NT2/D1 (cell line): ENCODE measurements at regions not wholly inside any gene's neighbourhood (a gene's known extent, or its start where the extent isn't known, plus 50 kb on each side); places are given as distances from the start of the nearest gene placed in this dataset.

Experiments used
- DNase-seq: peaks from one replicate; pipeline ENCODE4 v3.0.0-alpha.2; 2011; ENCODE audit warnings: low read depth, low spot score
- H3K27me3 ChIP-seq: 2 replicates; pipeline ENCODE4 v1.6.0; 2011; ENCODE audit warnings: mild to moderate bottlenecking; ENCODE audit not compliant: insufficient read length, insufficient read depth
- H3K36me3 ChIP-seq: 2 replicates; pipeline ENCODE4 v1.6.1; 2011; ENCODE audit warnings: mild to moderate bottlenecking, low read length, mixed read lengths; ENCODE audit not compliant: insufficient read depth, insufficient read length
- H3K4me1 ChIP-seq: 2 replicates; pipeline ENCODE4 v1.5.1; 2011; ENCODE audit not compliant: insufficient read depth, insufficient read length
- H3K4me3 ChIP-seq: 2 replicates; pipeline ENCODE4 v1.5.1; 2011; ENCODE audit warnings: low read depth; ENCODE audit not compliant: insufficient read length
- H3K9ac ChIP-seq: 2 replicates; pipeline ENCODE4 v1.6.0; 2011; ENCODE audit warnings: low read depth; ENCODE audit not compliant: insufficient read length
- H3K9me3 ChIP-seq: 2 replicates; pipeline ENCODE4 v1.5.1; 2011; ENCODE audit warnings: mild to moderate bottlenecking, low read length; ENCODE audit not compliant: insufficient read depth
- SUZ12 ChIP-seq: IDR thresholded peaks from 2 replicates; pipeline ENCODE4 v1.6.1; 2011; ENCODE audit not compliant: insufficient read length, insufficient read depth; ENCODE audit errors: extremely low read depth
- YY1 ChIP-seq: IDR thresholded peaks from 2 replicates; pipeline ENCODE4 v1.6.1; 2011; ENCODE audit not compliant: insufficient read length, insufficient read depth
- ZNF274 ChIP-seq: IDR thresholded peaks from 2 replicates; pipeline ENCODE4 v1.6.1; 2011; ENCODE audit warnings: mild to moderate bottlenecking, low read depth, low read length

- Histone ChIP-seq H3K4me3 (no peak overlapping the region), H3K9me3 (no peaks in the 10 kb centered on the region; the same call in 1 of the 2 replicates), H3K4me1 (no peaks in the 10 kb centered on the region), H3K36me3 (no peaks in the 10 kb centered on the region), H3K27me3 (no peaks in the 10 kb centered on the region), H3K9ac (no peak overlapping the region)
- DNase-seq: no peak
- TF ChIP-seq YY1 (no peak), SUZ12 (no peak), ZNF274 (no peak)
These were observed 146.5 kb downstream of the SYK start for GRCh38 chr9:90948156-90948555.

DNA sequence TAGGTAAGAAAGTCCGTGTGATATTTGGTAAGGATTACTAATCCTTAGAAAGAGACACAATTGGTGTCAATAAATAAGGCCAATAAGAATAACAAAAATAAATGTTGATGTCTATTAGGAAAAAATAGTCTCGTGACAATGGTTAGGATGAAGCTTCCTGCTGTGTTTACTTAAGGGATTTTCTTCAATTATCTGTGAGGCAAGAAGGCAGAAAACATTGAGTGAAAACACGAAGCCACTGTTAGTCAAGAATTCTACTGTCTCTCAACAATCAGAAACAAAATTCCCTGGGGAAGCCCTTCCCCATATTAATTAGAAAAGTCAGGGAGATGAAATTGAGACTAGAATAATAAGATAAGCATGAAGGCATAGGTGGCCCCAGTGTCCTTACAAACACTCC is 149.0 kb downstream of the SYK start:
- H3K4me3 ChIP-seq: no peak overlapping the region
- no peaks in the 10 kb centered on the region for H3K4me1 ChIP-seq
- H3K9ac ChIP-seq: no peak overlapping the region
- H3K27me3 ChIP-seq: no peaks in the 10 kb centered on the region
- no peak for DNase-seq
- H3K36me3 ChIP-seq: no peaks in the 10 kb centered on the region
- H3K9me3 ChIP-seq: no peaks in the 10 kb centered on the region; the same call in 1 of the 2 replicates
- TF ChIP-seq YY1: no peak
- TF ChIP-seq SUZ12: no peak
- no peak for TF ChIP-seq ZNF274

- Histone ChIP-seq H3K9me3 (no peaks in the 10 kb centered on the region; the same call in 1 of the 2 replicates), H3K36me3 (no peaks in the 10 kb centered on the region), H3K27me3 (no peaks in the 10 kb centered on the region), H3K9ac (no peak overlapping the region), H3K4me1 (no peaks in the 10 kb centered on the region), H3K4me3 (no peak overlapping the region)
- DNase-seq: no peak
- no peak for TF ChIP-seq SUZ12
- TF ChIP-seq ZNF274: no peak
- TF ChIP-seq YY1: no peak
These were observed 151.6 kb downstream of the SYK start for GRCh38 chr9:90953200-90953599.

GRCh38 chr9:90953805-90954204 is 152.2 kb downstream of the SYK start:
- no peaks in the 10 kb centered on the region for H3K36me3 ChIP-seq
- no peaks in the 10 kb centered on the region; the same call in 1 of the 2 replicates for H3K9me3 ChIP-seq
- no peak for DNase-seq
- no peaks in the 10 kb centered on the region for H3K4me1 ChIP-seq
- H3K4me3 ChIP-seq: no peak overlapping the region
- H3K9ac ChIP-seq: no peak overlapping the region
- H3K27me3 ChIP-seq: no peaks in the 10 kb centered on the region
- TF ChIP-seq YY1 (no peak), ZNF274 (no peak), SUZ12 (no peak)

GRCh38 chr9:90956026-90956810 is 154.6 kb downstream of the SYK start:
- Histone ChIP-seq H3K4me3 (no peak overlapping the region), H3K4me1 (no peaks in the 10 kb centered on the region), H3K36me3 (no peaks in the 10 kb centered on the region), H3K9me3 (no peaks in the 10 kb centered on the region), H3K9ac (no peak overlapping the region), H3K27me3 (no peaks in the 10 kb centered on the region)
- DNase-seq: no peak
- TF ChIP-seq ZNF274 (no peak), YY1 (no peak), SUZ12 (no peak)

GRCh38 chr9:90958328-90958727 is 156.7 kb downstream of the SYK start:
- no peak for DNase-seq
- Histone ChIP-seq H3K36me3 (no peaks in the 10 kb centered on the region), H3K4me3 (no peak overlapping the region), H3K4me1 (no peaks in the 10 kb centered on the region), H3K9ac (no peak overlapping the region), H3K9me3 (no peaks in the 10 kb centered on the region), H3K27me3 (no peaks in the 10 kb centered on the region)
- TF ChIP-seq YY1 (no peak), SUZ12 (no peak), ZNF274 (no peak)

DNA sequence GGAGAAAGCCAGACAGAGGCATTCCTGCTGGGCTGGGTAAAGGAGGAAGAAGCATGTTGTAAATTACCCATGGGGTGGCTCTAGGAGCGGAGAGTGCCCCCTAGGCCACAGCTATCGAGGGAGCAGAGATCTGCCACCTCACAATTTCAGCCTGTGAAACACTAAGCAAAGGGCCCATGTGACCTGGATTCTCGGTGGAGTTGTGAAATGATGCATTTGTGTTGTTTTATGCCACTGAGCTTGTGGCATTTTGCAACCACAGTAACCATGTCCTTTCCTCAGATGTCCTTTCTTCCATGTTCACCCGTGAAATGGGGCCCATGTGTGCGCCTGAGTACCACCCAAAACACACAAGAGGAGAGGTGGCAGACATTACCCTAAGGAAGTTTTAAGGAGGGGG is 159.3 kb downstream of the SYK start:
- TF ChIP-seq ZNF274: no peak
- TF ChIP-seq YY1: no peak
- TF ChIP-seq SUZ12: no peak
- Histone ChIP-seq H3K9me3 (no peaks in the 10 kb centered on the region), H3K36me3 (no peaks in the 10 kb centered on the region)

More for the DNA sequence above, 159.3 kb downstream of the SYK start:
- Histone ChIP-seq H3K27me3 (no peaks in the 10 kb centered on the region), H3K4me1 (peaks cover 6% of the 10 kb centered on the region), H3K9ac (no peak overlapping the region), H3K4me3 (no peak overlapping the region)
- DNase-seq: no peak
